ENCODE measurements at regions not wholly inside any gene's neighbourhood (a gene's known extent, or its start where the extent isn't known, plus 50 kb on each side); places are given as distances from the start of the nearest gene placed in this dataset.

GRCh38 chr5:6989230-6989629 lies 276.0 kb downstream of the TENT4A start:
- TF ChIP-seq CTCF (IDR thresholded peaks at IDR 0.05) (no peak), EZH2 (IDR thresholded peaks at IDR 0.05; ENCODE audit: borderline replicate concordance, insufficient read depth, low read depth, low read length, poor library complexity, severe bottlenecking) (no peak)
